ENCODE measurements at regions not wholly inside any gene's neighbourhood (a gene's known extent, or its start where the extent isn't known, plus 50 kb on each side); places are given as distances from the start of the nearest gene placed in this dataset.

- TF ChIP-seq, protein P1, sequence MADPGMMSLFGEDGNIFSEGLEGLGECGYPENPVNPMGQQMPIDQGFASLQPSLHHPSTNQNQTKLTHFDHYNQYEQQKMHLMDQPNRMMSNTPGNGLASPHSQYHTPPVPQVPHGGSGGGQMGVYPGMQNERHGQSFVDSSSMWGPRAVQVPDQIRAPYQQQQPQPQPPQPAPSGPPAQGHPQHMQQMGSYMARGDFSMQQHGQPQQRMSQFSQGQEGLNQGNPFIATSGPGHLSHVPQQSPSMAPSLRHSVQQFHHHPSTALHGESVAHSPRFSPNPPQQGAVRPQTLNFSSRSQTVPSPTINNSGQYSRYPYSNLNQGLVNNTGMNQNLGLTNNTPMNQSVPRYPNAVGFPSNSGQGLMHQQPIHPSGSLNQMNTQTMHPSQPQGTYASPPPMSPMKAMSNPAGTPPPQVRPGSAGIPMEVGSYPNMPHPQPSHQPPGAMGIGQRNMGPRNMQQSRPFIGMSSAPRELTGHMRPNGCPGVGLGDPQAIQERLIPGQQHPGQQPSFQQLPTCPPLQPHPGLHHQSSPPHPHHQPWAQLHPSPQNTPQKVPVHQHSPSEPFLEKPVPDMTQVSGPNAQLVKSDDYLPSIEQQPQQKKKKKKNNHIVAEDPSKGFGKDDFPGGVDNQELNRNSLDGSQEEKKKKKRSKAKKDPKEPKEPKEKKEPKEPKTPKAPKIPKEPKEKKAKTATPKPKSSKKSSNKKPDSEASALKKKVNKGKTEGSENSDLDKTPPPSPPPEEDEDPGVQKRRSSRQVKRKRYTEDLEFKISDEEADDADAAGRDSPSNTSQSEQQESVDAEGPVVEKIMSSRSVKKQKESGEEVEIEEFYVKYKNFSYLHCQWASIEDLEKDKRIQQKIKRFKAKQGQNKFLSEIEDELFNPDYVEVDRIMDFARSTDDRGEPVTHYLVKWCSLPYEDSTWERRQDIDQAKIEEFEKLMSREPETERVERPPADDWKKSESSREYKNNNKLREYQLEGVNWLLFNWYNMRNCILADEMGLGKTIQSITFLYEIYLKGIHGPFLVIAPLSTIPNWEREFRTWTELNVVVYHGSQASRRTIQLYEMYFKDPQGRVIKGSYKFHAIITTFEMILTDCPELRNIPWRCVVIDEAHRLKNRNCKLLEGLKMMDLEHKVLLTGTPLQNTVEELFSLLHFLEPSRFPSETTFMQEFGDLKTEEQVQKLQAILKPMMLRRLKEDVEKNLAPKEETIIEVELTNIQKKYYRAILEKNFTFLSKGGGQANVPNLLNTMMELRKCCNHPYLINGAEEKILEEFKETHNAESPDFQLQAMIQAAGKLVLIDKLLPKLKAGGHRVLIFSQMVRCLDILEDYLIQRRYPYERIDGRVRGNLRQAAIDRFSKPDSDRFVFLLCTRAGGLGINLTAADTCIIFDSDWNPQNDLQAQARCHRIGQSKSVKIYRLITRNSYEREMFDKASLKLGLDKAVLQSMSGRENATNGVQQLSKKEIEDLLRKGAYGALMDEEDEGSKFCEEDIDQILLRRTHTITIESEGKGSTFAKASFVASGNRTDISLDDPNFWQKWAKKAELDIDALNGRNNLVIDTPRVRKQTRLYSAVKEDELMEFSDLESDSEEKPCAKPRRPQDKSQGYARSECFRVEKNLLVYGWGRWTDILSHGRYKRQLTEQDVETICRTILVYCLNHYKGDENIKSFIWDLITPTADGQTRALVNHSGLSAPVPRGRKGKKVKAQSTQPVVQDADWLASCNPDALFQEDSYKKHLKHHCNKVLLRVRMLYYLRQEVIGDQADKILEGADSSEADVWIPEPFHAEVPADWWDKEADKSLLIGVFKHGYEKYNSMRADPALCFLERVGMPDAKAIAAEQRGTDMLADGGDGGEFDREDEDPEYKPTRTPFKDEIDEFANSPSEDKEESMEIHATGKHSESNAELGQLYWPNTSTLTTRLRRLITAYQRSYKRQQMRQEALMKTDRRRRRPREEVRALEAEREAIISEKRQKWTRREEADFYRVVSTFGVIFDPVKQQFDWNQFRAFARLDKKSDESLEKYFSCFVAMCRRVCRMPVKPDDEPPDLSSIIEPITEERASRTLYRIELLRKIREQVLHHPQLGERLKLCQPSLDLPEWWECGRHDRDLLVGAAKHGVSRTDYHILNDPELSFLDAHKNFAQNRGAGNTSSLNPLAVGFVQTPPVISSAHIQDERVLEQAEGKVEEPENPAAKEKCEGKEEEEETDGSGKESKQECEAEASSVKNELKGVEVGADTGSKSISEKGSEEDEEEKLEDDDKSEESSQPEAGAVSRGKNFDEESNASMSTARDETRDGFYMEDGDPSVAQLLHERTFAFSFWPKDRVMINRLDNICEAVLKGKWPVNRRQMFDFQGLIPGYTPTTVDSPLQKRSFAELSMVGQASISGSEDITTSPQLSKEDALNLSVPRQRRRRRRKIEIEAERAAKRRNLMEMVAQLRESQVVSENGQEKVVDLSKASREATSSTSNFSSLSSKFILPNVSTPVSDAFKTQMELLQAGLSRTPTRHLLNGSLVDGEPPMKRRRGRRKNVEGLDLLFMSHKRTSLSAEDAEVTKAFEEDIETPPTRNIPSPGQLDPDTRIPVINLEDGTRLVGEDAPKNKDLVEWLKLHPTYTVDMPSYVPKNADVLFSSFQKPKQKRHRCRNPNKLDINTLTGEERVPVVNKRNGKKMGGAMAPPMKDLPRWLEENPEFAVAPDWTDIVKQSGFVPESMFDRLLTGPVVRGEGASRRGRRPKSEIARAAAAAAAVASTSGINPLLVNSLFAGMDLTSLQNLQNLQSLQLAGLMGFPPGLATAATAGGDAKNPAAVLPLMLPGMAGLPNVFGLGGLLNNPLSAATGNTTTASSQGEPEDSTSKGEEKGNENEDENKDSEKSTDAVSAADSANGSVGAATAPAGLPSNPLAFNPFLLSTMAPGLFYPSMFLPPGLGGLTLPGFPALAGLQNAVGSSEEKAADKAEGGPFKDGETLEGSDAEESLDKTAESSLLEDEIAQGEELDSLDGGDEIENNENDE (IDR thresholded peaks at IDR 0.05; ENCODE audit: insufficient replicate concordance, low read length), result no peak
- TF ChIP-seq JUND (IDR thresholded peaks at IDR 0.05; ENCODE audit: low read length) (no peak), CBX8 (IDR thresholded peaks at IDR 0.05; ENCODE audit: borderline replicate concordance, low read depth, low read length) (no peak), EZH2 (IDR thresholded peaks at IDR 0.05; ENCODE audit: low read depth, low read length, severe bottlenecking) (no peak)
Measured at GRCh38 chr2:142714600-142714999, 162.9 kb upstream of the KYNU start (continued).

Data from H1 (cell line).